Endodermal cell (in vitro differentiated cells): ENCODE measurements at regions not wholly inside any gene's neighbourhood (a gene's known extent, or its start where the extent isn't known, plus 50 kb on each side); places are given as distances from the start of the nearest gene placed in this dataset.

Source experiments
- DNase-seq: peaks from one replicate; pipeline ENCODE4 v3.0.0-alpha.2; 2017
- H3K27ac ChIP-seq: 2 replicates; pipeline ENCODE4 v1.5.1; 2013; ENCODE audit warnings: mild to moderate bottlenecking, low read depth, low read length, moderate library complexity
- H3K27me3 ChIP-seq: 2 replicates; pipeline ENCODE4 v1.6.1; 2013; ENCODE audit warnings: mild to moderate bottlenecking, low read length, moderate library complexity; ENCODE audit not compliant: insufficient read depth, control insufficient read depth, poor library complexity, severe bottlenecking
- H3K36me3 ChIP-seq: 2 replicates; pipeline ENCODE4 v1.7.0; 2013; ENCODE audit warnings: mild to moderate bottlenecking, low read length, moderate library complexity; ENCODE audit not compliant: control insufficient read depth, insufficient read depth
- H3K4me1 ChIP-seq: one replicate; pipeline ENCODE4 v1.7.0; 2013; ENCODE audit warnings: low read length; ENCODE audit not compliant: control insufficient read depth, insufficient read depth
- H3K4me3 ChIP-seq: 2 replicates; pipeline ENCODE4 v1.5.1; 2013; ENCODE audit warnings: mild to moderate bottlenecking, low read length, moderate library complexity
- H3K9ac ChIP-seq: 2 replicates; pipeline ENCODE4 v1.6.1; 2013; ENCODE audit warnings: mild to moderate bottlenecking, low read length, moderate library complexity; ENCODE audit not compliant: poor library complexity, severe bottlenecking; ENCODE audit errors: extremely low read depth
- H3K9me3 ChIP-seq: 2 replicates; pipeline ENCODE4 v1.6.1; 2013; ENCODE audit warnings: mild to moderate bottlenecking, low read length, moderate library complexity; ENCODE audit not compliant: control insufficient read depth
- H3K27ac Mint-ChIP-seq: 2 replicates; pipeline ENCODE4 v1.8.0; 2020; ENCODE audit warnings: mixed read lengths
- H3K27me3 Mint-ChIP-seq: 2 replicates; pipeline ENCODE4 v1.8.0; 2021; ENCODE audit warnings: mild to moderate bottlenecking, mixed read lengths; ENCODE audit not compliant: insufficient read depth
- H3K36me3 Mint-ChIP-seq: 2 replicates; pipeline ENCODE4 v1.8.0; 2020; ENCODE audit warnings: low read depth, mixed read lengths
- H3K4me1 Mint-ChIP-seq: 2 replicates; pipeline ENCODE4 v1.8.0; 2020; ENCODE audit warnings: mixed read lengths
- H3K4me3 Mint-ChIP-seq: 2 replicates; pipeline ENCODE4 v1.8.0; 2020; ENCODE audit warnings: mild to moderate bottlenecking, moderate library complexity, mixed read lengths
- H3K9me3 Mint-ChIP-seq: 2 replicates; pipeline ENCODE4 v1.8.0; 2020; ENCODE audit warnings: mild to moderate bottlenecking, mixed read lengths
- CTCF ChIP-seq: fragments of 200-600 bp; sonication (generic); conservative IDR thresholded peaks from 2 replicates; pipeline ENCODE4 v1.5.0; 2021; ENCODE audit warnings: antibody characterized with exemption, mild to moderate bottlenecking
- WGBS, 2 experiments: methylation state at CpG; one replicate each; pipeline versions ENCODE4 v1.1.5 to v1.1.7; 2013; ENCODE audit warnings: missing lambda C conversion rate in 2 of 2, mixed read lengths in 1 of 2; ENCODE audit not compliant: insufficient coverage in 1 of 2, insufficient read length in 1 of 2; 5-methylcytosine and 5-hydroxymethylcytosine counted together

- no peak overlapping the region for H3K4me3 ChIP-seq
- Mint-ChIP-seq H3K9me3 (peaks cover 1% of the 10 kb centered on the region), H3K27me3 (no peaks in the 10 kb centered on the region), H3K36me3 (no peaks in the 10 kb centered on the region), H3K4me1 (peaks cover 9% of the 10 kb centered on the region), H3K4me3 (no peak overlapping the region), H3K27ac (peak overlapping the region; percentile 6)
- no peaks in the 10 kb centered on the region for H3K36me3 ChIP-seq
- no peak for DNase-seq
- 73 to 77% methylated on average over 3 to 4 of the region's 4 CpGs for WGBS, 2 experiments
- no peaks in the 10 kb centered on the region for H3K27me3 ChIP-seq
- H3K27ac ChIP-seq, result no peak overlapping the region
- no peak overlapping the region for H3K9ac ChIP-seq
- TF ChIP-seq CTCF, result no peak
- H3K9me3 ChIP-seq, result peaks cover 1% of the 10 kb centered on the region
- no peaks in the 10 kb centered on the region for H3K4me1 ChIP-seq
Observed at GRCh38 chr3:177751770-177752169, 554.5 kb upstream of the TBL1XR1 start.

- Histone ChIP-seq H3K9ac (no peak overlapping the region), H3K4me3 (no peak overlapping the region), H3K27ac (no peak overlapping the region), H3K9me3 (peaks cover 12% of the 10 kb centered on the region), H3K27me3 (no peaks in the 10 kb centered on the region), H3K36me3 (no peaks in the 10 kb centered on the region), H3K4me1 (no peaks in the 10 kb centered on the region)
- 90 to 91% methylated on average over 2 of the region's 3 CpGs for WGBS, 2 experiments
- H3K27ac Mint-ChIP-seq, result no peak overlapping the region
- peaks cover 9% of the 10 kb centered on the region for H3K4me1 Mint-ChIP-seq
- TF ChIP-seq CTCF, result no peak
- no peak for DNase-seq
- peaks cover 3% of the 10 kb centered on the region for H3K36me3 Mint-ChIP-seq
- no peaks in the 10 kb centered on the region for H3K27me3 Mint-ChIP-seq
- peaks cover 12% of the 10 kb centered on the region for H3K9me3 Mint-ChIP-seq
- H3K4me3 Mint-ChIP-seq, result no peak overlapping the region
Observed at GRCh38 chr3:177752831-177753230, 555.5 kb upstream of the TBL1XR1 start.

GRCh38 chr3:177753451-177754155 is 556.3 kb upstream of the TBL1XR1 start:
- no peaks in the 10 kb centered on the region for H3K36me3 ChIP-seq
- H3K9me3 ChIP-seq, result peaks cover 14% of the 10 kb centered on the region
- H3K9ac ChIP-seq, result no peak overlapping the region
- peaks cover 17% of the 10 kb centered on the region for H3K9me3 Mint-ChIP-seq
- H3K36me3 Mint-ChIP-seq, result peaks cover 3% of the 10 kb centered on the region
- no peak overlapping the region for H3K27ac Mint-ChIP-seq
- no peaks in the 10 kb centered on the region for H3K4me1 ChIP-seq
- WGBS, 2 experiments, result 73 to 93% methylated on average over 2 of the region's 2 CpGs
- H3K4me1 Mint-ChIP-seq, result peaks cover 9% of the 10 kb centered on the region
- no peak overlapping the region for H3K4me3 ChIP-seq
- no peak overlapping the region for H3K4me3 Mint-ChIP-seq
- TF ChIP-seq CTCF, result no peak
- no peak for DNase-seq
- H3K27ac ChIP-seq, result no peak overlapping the region
- H3K27me3 ChIP-seq, result no peaks in the 10 kb centered on the region
- no peaks in the 10 kb centered on the region for H3K27me3 Mint-ChIP-seq
